ENCODE measurements at regions not wholly inside any gene's neighbourhood (a gene's known extent, or its start where the extent isn't known, plus 50 kb on each side); places are given as distances from the start of the nearest gene placed in this dataset.

GRCh38 chr11:27215471-27216269 lies 147.3 kb downstream of the CCDC34 start:
- no peak for DNase-seq

GRCh38 chr11:27214713-27215112 lies 148.3 kb downstream of the CCDC34 start:
- no peak for DNase-seq

- no peak for DNase-seq
Measured at GRCh38 chr11:27213232-27213660, 149.8 kb downstream of the CCDC34 start.

GRCh38 chr11:27212248-27212780 lies 150.7 kb downstream of the CCDC34 start:
- no peak for DNase-seq

GRCh38 chr11:27211370-27212127 lies 151.5 kb downstream of the CCDC34 start:
- no peak for DNase-seq

GRCh38 chr11:27210531-27210930 lies 152.5 kb downstream of the CCDC34 start:
- DNase-seq: no peak

- no peak for DNase-seq
Measured at GRCh38 chr11:27209562-27210005, 153.4 kb downstream of the CCDC34 start.

- no peak for DNase-seq
Measured at GRCh38 chr11:27208846-27209245, 154.2 kb downstream of the CCDC34 start.

GRCh38 chr11:27207025-27207650 lies 155.9 kb downstream of the CCDC34 start:
- DNase-seq: no peak

- no peak for DNase-seq
Measured at GRCh38 chr11:27205779-27206570, 157.0 kb downstream of the CCDC34 start.

GRCh38 chr11:27205250-27205649 lies 157.8 kb downstream of the CCDC34 start:
- DNase-seq: no peak

- no peak for DNase-seq
Measured at GRCh38 chr11:27204529-27204928, 158.5 kb downstream of the CCDC34 start.

- no peak for DNase-seq
Measured at GRCh38 chr11:27203077-27203647, 159.9 kb downstream of the CCDC34 start.

GRCh38 chr11:27201454-27202302 lies 161.1 kb downstream of the BBOX1 start:
- peak; percentile 74 for DNase-seq

- no peak for DNase-seq
Measured at GRCh38 chr11:27200779-27201453, 160.3 kb downstream of the BBOX1 start.

- no peak for DNase-seq
Measured at GRCh38 chr11:27196203-27196897, 155.7 kb downstream of the BBOX1 start.

- DNase-seq: no peak
Measured at GRCh38 chr11:27195837-27196202, 155.2 kb downstream of the BBOX1 start.

GRCh38 chr11:27194976-27195375 lies 154.4 kb downstream of the BBOX1 start:
- no peak for DNase-seq
